ENCODE measurements at regions not wholly inside any gene's neighbourhood (a gene's known extent, or its start where the extent isn't known, plus 50 kb on each side); places are given as distances from the start of the nearest gene placed in this dataset.

DNA sequence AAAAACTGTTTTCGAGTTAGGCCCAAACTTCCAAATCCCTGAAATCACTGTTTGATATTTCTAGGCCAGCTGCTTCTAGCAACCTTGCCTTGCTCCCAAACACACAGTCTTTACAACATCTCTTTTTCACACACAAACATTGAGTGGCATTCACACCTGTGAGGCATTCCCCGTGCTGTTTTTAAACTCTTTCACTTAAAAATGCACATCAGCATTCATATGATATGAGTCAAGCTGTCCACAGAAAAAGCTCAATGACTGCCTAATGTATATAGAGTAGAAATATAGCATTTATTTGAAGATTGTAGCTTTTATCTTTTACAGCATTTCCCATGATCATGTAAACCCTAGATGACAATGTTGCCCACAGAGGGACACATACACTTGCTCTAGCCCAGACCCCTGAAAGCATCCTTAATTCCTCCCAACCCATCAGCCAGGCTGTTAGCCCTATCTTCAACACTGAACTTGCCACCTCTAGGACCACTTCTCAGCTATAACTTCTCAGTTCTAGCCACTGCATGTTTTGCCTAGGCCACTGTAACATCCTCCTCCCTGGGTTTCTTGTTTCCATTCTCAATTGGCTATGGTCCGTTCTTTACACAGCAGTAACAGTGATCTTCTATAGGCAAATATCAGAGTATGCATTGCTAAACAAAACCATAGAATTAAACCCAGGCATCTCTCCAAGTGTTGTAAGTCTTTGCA, 782.6 kb downstream of the DIPK2A start:
- H2AFZ ChIP-seq: no peak overlapping the region; the same call in 1 of the 2 replicates
- H3K27me3 ChIP-seq (ENCODE audit: insufficient read depth, low read depth): no peaks in the 10 kb centered on the region
- H3F3A ChIP-seq (ENCODE audit: insufficient read depth, low read depth): no peaks in the 10 kb centered on the region
- DNase-seq: no peak
- H3K9me2 ChIP-seq (ENCODE audit: insufficient read depth): no peaks in the 10 kb centered on the region
- intact Hi-C loops (cut with micrococcal nuclease; ENCODE audit: unreplicated experiment): no loop called here
- H4K20me1 ChIP-seq (ENCODE audit: insufficient read depth): no peaks in the 10 kb centered on the region
- ChIA-PET POLR2A (ENCODE audit: unreplicated experiment) (no interaction called here), CTCF (no interaction called here)
- H3K9me3 ChIP-seq (ENCODE audit: insufficient read depth, low read depth): no peaks in the 10 kb centered on the region
- no peaks in the 10 kb centered on the region for H3K36me3 ChIP-seq (ENCODE audit: low read depth)
- TF ChIP-seq EZH2 (IDR thresholded peaks at IDR 0.05; ENCODE audit: low read depth): no peak
- no peak for TF ChIP-seq CTCF (conservative IDR thresholded peaks at IDR 0.05)
- no peak overlapping the region for H3K4me2 ChIP-seq
- BruUV-seq (replicated peaks): no TSS peak
- no peak overlapping the region for H3K4me3 ChIP-seq
- H3K4me1 ChIP-seq (replicated peaks; ENCODE audit: insufficient read depth): no peaks in the 10 kb centered on the region
- no peaks in the 10 kb centered on the region for H3K79me2 ChIP-seq (ENCODE audit: low read depth)
- H3K27ac ChIP-seq: no peak overlapping the region

DNA sequence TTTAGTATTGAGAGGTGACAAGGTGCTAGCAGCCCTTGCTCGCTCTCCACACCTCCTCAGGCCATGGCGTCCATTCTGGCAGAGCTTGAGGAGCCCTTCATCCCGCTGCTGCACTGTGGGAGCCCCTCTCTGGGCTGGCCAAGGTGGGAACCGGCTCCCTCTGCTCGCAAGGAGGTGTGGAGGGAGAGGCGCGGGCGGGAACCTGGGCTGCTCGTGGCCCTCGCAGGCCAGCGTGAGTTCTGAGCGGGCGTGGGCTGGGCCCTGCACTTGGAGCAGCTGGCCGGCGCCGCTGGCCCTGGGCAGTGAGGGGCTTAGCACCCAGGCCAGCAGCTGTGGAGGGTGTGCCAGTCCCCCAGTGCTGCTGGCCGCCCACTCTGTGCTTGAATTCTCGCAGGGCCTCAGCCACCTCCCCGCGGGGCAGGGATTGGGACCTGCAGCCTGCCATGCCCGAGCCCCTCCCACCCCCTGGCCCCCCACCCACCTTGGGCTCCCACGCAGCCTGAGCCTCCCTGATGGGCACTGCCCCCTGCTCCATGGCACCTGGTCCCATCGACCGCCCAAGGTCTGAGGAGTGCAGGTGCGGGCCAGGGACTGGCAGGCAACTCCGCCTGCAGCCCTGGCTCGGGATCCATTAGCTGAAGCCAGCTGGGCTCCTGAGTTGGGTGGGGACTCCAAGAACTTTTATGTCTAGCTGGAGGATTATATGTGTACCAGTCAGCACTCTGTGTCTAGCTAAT, 785.2 kb downstream of the DIPK2A start:
- Histone ChIP-seq H3K4me1 (replicated peaks; ENCODE audit: insufficient read depth) (no peaks in the 10 kb centered on the region), H3K27ac (no peak overlapping the region), H3K36me3 (ENCODE audit: low read depth) (no peaks in the 10 kb centered on the region), H3K9me3 (ENCODE audit: insufficient read depth, low read depth) (no peaks in the 10 kb centered on the region), H3K27me3 (ENCODE audit: insufficient read depth, low read depth) (no peaks in the 10 kb centered on the region), H3K9me2 (ENCODE audit: insufficient read depth) (no peaks in the 10 kb centered on the region), H4K20me1 (ENCODE audit: insufficient read depth) (no peaks in the 10 kb centered on the region), H3K79me2 (ENCODE audit: low read depth) (no peaks in the 10 kb centered on the region), H3K4me3 (no peak overlapping the region), H3K4me2 (no peak overlapping the region), H3F3A (ENCODE audit: insufficient read depth, low read depth) (no peaks in the 10 kb centered on the region), H2AFZ (no peak overlapping the region)
- no TSS peak for BruUV-seq (replicated peaks)
- DNase-seq: no peak
- TF ChIP-seq EZH2 (IDR thresholded peaks at IDR 0.05; ENCODE audit: low read depth): no peak
- TF ChIP-seq CTCF (conservative IDR thresholded peaks at IDR 0.05): no peak
- ChIA-PET CTCF (no interaction called here), POLR2A (ENCODE audit: unreplicated experiment) (no interaction called here)
- intact Hi-C loops (cut with micrococcal nuclease; ENCODE audit: unreplicated experiment): no loop called here

DNA sequence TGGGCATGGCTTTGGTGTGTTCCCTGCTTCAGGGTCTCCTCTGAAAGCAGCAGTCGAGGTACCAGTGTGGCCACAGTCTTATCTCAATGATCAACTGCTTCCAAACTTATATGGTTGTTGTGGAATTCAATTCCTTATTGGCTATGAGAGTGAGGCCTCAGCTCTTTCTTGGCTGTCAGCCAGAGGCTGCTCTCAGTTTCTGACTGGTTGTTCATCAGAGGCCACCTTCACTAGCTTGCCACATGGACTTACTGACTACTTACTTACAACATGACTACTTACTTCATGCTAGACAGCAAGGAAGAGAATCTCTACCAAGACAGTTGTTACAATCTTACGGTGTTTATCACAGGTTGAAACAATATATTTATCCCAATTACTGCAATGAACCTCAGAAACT, 789.2 kb downstream of the DIPK2A start:
- Histone ChIP-seq H3K9me2 (ENCODE audit: insufficient read depth) (no peaks in the 10 kb centered on the region), H3K9me3 (ENCODE audit: insufficient read depth, low read depth) (no peaks in the 10 kb centered on the region), H3K79me2 (ENCODE audit: low read depth) (no peaks in the 10 kb centered on the region), H3K4me3 (no peak overlapping the region), H2AFZ (no peak overlapping the region), H3K27me3 (ENCODE audit: insufficient read depth, low read depth) (no peaks in the 10 kb centered on the region), H3K27ac (no peak overlapping the region), H3K36me3 (ENCODE audit: low read depth) (no peaks in the 10 kb centered on the region), H4K20me1 (ENCODE audit: insufficient read depth) (no peaks in the 10 kb centered on the region), H3F3A (ENCODE audit: insufficient read depth, low read depth) (no peaks in the 10 kb centered on the region), H3K4me1 (replicated peaks; ENCODE audit: insufficient read depth) (no peaks in the 10 kb centered on the region), H3K4me2 (no peak overlapping the region)
- BruUV-seq (replicated peaks): no TSS peak
- TF ChIP-seq CTCF (conservative IDR thresholded peaks at IDR 0.05): no peak
- no peak for TF ChIP-seq EZH2 (IDR thresholded peaks at IDR 0.05; ENCODE audit: low read depth)
- POLR2A ChIA-PET (ENCODE audit: unreplicated experiment): no interaction called here
- CTCF ChIA-PET: no interaction called here
- intact Hi-C loops (cut with micrococcal nuclease; ENCODE audit: unreplicated experiment): no loop called here
- no peak for DNase-seq

All from PC-9 (cell line).